Mesenteric fat pad (tissue), 1 donor: ENCODE measurements at regions not wholly inside any gene's neighbourhood (a gene's known extent, or its start where the extent isn't known, plus 50 kb on each side); places are given as distances from the start of the nearest gene placed in this dataset.
"Not testable (repeated sequence)": the region's sequence is repeated elsewhere in the genome, so short reads cannot be mapped to it uniquely, and the experiment has no call there.

Experiments
- DNase-seq: peaks from one replicate; pipeline ENCODE4 v3.0.0-alpha.2; 2020; ENCODE audit warnings: low spot score
- donor health status: DM: yes; HTN: yes; CAD: no.

DNA sequence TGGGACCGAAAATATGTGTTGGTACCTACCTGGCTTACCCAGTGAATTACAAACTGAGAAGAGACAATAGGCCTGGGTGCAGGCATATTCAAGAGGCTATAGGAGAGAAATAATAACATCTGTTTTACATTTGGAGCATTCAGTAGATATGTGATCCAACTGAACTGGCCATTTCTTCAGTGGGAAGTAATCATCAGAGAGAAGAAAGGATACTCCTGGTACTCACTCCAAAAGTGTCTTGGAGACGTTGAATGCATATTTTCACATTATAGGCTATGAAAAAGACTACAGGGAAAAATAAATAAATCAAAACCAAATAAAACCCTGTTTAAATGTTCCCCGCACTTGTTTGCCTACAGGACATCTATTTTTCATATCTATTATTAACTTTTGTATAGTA is 1680.3 kb downstream of the REEP3 start:
- DNase-seq = no peak

DNA sequence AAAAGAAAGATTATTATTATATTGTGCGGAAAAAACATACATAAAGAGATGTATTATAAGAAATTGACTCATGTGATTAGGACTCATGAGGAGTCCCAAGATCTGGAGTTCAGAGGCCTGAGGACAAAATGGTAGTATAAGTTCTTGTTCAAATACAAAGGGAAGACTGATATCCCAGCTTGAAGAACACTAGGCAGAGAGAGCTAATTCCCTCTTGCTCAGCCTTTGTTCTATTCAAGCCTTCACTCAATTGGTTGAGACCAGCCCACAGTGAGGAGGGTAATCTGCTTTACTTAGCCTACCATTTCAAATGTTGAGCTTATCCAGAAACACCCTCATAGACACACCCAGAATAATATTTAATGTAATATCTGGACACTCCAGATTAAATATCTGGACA is 1683.8 kb downstream of the REEP3 start:
- no peak for DNase-seq

DNA sequence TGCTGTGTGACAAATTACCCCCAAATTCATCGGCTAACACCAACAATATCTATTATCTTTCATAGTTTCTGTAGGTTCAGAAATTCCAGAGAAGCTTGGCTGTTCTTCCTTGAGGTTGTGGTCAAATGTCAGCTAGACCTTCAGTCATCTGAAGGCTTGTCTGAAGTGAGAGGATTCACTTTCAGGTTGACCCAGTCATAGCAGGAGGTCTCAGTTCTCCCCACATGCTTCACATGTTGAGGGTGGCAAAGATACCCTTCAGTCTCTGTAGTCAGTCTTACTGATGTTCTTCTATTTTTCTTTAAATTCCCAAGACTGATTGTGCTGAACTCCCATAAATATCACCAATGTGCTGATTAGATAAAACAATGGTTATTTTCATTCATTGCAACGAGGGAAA is 1692.0 kb downstream of the REEP3 start:
- DNase-seq = no peak

DNA sequence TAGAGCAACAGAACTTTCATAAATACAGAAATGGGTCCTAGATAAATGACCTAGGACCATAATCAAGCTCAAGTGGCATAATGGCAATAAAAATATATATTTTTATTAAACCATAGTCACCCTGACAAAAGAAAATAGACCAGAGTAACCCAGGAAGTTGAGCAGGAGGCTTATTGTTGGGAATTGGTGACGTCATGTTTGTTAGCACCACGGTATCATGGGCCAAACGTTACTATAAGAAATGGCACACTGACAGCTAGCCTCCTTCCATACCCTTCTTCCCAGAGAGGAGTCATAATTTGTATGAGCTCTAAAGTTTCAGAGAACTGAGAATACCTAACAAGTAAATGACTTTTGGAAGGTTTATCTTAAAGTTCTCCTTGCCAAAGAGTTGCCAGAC is 1698.2 kb downstream of the REEP3 start:
- DNase-seq = no peak

DNA sequence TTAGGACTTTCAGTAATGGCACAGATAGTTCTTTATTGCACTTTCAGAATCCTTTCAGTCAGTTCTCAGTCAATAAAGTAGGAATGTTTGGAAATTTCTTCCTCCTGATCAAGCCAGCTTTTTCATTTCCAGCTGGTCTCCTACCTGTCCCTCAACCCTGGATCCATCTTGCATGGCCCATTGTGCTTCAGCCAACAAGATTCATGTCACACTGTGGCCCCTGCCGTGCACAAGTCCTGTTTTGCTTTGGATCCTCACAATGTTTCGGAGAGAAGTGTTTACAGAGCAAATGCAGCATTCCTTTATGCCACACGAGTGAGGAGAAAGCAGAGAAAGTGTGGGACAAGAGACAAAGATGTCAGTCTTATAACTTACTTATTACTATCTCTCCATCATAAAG is 1694.7 kb upstream of the LRRTM3 start:
- DNase-seq = no peak

DNA sequence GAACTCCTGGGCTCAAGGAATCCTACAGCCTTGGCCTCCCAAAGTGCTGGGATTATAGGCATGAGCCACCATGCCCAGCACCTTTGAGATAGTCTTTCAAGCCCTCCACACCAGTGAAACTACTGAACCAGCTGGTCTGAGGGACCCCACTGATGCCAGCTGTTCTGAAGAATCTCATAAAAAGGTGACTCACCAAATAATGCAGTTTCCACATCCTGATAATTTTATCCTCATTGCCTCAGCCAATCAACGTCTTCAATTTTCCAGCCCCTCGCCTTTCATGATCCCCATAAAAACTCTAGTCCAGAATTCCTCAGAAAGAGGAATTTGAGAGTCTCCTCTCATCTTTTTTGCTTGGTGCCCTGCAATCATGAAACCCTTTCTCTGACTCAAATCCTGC is 1691.6 kb upstream of the LRRTM3 start:
- DNase-seq = no peak

DNA sequence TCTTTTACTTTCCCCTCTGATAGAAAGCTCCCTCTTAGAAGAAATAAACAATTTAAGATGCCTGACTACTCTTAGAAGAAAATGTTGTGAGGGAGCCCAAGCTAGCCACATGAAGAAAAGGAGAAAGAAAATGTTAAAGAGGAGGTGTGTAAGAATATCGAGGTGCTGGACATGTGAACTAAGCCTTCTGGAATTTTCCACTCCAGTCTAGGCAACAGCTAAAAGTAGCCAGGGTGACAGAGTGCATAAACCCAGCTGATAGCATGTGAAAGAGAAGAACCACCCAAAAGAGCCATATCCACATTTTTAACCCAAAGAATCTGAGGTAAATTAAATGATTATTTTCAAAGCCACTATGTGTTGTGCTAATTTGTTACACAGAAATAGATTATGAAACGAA is 1690.6 kb upstream of the LRRTM3 start:
- DNase-seq = no peak

DNA sequence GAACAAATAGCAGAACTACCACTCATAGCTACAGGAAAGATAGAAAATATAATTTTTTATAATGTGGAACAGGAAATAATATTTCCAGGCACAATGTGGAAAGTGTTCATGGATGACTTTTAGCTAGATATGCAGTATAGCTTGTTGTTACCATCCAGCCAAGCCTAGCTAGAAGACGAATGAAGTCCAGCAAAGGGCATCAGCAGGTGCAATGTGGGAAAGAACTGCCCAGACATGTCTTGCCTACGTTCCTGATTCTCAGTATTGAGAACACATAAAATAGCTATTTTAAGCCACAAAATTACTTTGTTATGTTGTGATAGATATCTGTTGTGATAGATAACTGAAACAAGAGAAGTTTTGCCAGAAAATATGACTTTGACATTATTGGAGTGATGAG is 1690.0 kb upstream of the LRRTM3 start:
- DNase-seq = no peak

DNA sequence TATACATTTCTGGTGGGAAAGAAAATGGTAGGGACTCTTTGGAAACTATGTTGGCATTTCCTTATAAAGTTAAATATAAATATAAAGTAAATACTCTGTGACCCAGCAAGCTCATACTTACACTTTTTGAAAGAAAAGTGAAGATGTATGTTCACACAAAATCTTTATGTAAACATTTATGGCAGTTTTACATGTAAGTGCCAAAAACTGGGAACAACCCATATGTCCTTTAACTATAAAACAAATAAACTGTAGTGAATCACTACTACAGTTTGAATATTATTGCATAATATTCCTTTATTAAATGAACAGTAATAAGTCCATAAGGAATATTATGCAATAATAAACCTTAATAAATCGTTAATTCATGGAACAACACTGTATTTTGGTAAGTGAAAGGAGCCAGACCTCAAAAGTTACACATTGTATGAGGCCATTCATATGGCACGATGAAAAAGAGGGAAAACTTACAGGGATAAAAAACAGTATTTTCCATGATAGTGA is 1660.3 kb upstream of the LRRTM3 start:
- no peak for DNase-seq

DNA sequence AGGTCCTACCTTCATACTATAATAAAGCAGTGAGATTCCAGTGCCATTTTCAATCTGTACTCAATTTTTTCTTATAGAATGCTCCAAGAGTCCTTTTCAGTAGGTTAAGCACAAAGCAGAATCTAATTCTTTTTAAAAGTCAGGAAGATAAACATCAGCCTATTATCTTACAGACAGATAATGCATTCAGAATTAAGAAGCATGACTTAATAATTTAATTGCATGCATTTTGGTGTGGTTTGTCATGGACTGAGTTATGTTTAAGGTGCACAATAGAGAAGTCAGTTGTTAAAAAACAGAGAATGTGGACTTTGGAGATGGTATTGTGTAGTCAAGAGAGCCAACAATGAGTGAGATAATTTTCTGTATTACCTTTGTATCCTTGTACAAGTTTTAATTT is 1656.3 kb upstream of the LRRTM3 start:
- not testable (repeated sequence) for DNase-seq

DNA sequence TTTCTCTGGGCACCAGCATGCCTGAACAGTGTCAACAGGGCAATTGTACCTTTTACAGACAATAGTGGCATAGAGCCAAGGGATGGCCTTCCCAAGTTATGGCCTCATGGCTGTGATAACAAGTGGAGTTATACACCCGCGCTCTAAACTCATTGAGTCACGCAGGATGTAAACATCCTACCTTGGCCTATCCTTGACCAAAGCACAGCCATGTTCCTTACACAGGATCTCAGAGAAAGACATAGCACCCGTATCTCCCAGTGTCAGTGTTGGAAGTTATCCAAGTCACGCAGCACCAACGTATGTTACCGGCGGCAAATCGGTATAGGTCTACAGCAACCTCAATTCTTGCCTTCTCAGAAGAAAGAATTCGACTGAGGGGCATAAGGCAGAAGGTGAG is 1654.9 kb upstream of the LRRTM3 start:
- DNase-seq = no peak

DNA sequence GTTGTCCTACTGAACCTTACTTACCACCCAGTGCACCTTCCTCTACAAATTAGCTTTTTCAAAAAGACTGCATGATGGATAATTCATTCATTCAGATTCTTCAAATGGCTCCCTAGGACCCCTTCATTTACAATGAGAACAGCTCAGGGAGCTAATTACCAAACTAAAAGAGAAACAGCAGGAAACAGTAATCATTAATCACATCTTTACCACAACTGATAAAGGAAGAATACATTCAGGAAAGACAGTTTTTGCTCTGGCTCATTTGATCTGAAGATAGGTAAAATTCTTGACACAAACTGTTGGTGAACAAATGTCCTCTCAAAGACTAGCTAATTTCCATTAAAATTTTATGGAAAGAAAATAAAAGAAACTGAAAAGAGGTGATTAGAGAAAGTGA is 1652.7 kb upstream of the LRRTM3 start:
- no peak for DNase-seq

DNA sequence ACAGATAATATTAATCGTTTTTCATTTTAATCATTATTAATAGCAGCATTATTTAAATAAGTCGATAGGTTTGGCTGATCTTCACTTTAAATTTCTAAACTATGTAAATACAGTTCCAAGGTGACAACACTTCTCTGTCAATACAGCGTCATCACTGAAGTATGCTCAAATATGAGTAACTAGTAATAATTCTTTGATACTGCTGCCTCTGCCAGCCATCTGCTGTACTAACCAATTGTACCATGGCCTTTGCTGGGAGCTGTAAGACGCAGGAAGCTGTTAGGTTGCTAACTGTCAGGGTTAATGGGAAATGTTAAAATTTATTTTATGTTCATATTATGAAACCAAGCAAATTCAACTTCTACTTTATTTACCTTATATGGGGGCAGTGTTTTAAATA is 1650.5 kb upstream of the LRRTM3 start:
- DNase-seq = no peak

DNA sequence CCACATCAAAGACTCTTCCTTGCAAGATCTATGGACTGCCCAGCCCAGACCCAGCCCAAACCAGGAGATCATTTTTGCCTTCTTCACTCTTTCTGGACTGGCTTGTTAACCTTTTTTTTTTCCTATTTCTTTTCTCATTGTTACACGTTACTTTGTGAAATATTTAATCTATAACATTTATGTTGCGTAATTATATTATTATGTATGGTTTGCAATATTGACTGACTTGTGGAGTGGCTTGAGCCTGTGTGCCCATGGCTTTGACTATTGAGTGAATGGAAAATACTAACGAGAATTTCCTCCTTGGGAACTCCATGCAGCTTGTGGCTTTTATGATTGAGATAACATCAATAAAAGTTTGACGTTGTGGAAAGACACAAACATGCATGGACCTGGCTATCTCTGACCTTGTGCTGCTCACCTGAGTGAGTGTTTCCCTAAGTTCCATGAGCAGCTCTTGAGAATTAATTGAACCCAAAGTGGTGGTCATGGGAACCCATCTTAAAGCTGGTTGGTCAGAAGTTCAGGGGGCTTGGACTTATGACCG is 1641.3 kb upstream of the LRRTM3 start:
- DNase-seq = no peak

DNA sequence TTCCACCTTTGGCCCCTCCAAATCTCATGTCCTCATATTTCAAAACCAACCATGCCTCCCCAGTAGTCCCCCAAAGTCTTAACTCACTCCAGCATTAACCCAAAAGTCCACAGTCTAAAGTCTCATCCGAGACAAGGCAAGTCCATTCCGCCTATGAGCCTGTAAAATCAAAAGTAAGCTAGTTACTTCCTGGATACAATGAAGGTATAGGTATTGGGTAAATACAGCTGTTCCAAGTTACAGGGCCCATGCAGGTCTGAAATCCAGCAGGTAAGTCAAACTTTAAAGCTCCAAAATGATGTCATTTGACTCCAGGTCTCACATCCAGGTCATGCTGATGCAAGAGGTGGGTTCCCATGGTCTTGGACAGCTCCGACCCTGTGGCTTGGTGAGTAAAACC is 1640.1 kb upstream of the LRRTM3 start:
- not testable (repeated sequence) for DNase-seq

DNA sequence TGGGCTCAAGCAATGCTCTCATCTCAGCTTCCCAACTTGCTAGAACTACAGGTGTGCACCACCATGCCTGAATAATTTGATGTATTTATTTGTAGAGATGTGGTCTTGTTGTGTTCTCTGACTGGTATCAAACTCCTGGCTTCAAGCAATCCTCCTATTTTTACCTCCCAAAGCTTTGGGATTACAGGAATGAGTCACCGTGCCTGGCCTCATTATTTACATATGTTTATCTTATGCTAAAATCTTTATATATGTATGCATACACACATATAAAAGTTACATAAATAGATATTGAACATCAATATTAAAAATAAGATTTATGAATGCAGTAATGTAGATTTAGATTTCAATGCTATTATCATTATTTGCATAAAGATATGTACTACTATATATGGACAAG is 1634.5 kb upstream of the LRRTM3 start:
- DNase-seq = no peak

DNA sequence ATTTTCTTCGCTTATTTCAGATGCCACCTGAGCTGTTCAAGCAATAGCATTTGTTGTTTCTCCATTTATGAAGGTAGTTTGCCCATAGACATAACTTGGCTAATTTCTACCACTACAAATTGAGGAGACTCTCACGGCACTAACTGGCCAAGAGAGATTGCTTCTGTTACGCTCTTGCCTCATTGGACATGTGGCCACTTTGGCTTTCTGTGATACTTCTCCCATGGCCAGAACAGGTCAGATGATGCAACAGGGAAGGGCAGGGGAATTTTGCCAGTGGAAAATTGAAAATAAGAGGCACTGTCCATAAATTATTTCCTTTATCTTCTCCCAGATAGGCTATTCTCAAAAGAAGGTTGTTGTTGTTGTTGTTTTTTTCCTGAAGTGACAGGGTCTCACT is 1633.3 kb upstream of the LRRTM3 start:
- DNase-seq = no peak

DNA sequence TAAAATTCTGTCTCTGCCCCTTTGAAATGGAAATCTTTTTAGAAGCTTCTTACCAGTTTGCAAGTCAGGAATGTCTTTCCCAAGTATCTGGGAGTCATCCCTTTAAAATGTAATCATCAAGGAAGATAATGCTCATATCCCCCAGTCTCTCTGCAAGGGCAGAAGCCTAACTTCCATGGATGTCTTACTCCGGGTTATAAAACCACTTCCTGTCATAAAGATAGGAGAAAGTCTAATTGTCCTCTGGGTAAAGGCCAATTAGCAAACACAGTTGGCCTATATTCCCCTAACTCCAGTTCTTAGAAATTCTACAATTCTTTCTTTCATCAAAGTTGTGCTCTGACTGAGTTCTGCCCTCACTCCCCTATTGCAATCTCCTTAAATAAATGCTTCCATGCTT is 1631.5 kb upstream of the LRRTM3 start:
- no peak for DNase-seq

DNA sequence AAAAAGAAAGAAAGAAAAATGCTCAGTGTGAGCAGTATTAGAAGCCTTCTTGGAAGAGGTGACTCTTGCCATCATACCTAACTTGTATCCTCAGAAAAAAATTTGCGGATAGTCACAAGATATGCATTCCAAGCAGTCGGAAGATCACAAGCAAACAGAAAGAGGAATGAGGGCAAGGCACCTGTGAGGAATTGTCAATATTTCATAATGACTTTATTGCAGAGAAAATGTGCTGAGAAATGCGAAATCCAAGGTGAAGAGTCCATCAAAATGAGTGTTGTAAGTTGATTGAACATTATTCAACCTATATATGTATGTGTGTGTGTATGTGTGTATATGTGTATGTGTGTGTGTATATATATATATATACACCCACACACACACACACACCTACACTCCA is 1624.7 kb upstream of the LRRTM3 start:
- DNase-seq = no peak

DNA sequence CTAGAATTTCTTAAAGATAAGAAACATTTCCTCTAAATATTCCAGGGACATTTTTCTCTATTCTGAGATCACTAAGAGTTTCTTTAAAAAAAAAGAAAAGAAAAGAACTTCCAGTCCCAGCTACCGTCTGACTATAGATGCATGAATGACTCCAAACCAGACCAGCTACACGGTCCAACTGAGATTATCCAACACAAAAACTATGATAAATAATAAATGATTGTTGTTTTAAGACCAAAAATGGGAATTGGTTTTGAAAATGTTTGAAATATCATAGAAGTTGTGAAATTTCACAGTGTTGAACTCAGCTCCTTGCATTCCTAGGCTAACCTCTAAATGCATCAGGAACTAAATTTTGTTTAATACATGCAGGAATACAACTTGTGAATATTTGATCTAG is 1619.6 kb upstream of the LRRTM3 start:
- DNase-seq = no peak

DNA sequence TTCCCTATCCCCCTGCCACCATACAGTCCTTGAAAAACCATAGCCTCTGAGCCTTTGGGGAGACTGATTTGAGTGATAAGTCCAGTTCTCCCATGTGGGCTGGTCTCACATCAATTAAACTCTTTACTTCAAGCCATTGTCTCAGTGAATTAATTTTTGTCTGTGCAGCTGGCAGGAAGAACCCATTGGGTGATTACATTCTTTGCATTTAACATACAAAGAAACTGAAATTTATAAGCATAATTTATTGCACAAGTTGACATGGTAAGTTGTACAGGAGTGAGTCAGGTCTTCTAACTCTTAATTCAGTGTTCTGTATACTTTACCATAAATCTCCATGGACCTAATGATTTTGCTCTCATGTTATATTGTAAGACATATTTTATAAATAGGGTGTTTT is 1613.0 kb upstream of the LRRTM3 start:
- DNase-seq = no peak

DNA sequence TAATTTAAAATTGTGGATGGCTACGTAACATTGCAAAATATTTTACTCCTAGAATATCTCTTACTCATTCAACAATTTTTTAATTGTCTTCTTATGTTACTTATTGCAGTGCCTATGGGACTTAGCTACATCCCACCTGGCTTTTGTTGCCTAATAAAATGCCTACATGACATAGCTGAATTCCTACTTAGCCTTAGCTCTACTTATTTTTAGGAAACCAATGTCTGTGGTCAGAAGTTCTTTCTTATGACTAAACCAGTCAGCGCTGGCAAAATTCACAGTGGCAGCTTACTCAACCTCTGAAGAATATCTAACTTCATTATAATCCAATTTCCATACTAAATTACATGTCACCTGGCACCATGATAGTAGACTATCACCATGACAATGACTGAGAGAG is 1612.4 kb upstream of the LRRTM3 start:
- no peak for DNase-seq

DNA sequence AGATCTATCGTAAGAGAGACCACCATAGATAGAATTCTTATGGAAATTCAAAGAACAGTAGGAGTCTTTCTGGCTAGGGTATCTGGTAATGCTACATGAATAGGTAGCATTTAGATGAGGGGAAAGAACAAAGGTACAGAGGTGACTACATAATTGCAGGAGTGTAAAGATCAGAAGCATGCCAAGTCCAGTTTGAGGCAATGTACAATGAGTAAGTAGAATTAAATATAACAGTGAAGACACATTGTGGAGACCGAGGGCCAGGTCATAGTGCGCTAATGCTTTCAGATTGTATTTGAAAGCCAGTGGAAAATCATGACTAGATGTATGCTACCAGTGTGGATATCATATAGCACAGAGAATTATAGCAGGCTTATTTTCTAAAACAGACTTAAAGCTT is 1611.6 kb upstream of the LRRTM3 start:
- no peak for DNase-seq

DNA sequence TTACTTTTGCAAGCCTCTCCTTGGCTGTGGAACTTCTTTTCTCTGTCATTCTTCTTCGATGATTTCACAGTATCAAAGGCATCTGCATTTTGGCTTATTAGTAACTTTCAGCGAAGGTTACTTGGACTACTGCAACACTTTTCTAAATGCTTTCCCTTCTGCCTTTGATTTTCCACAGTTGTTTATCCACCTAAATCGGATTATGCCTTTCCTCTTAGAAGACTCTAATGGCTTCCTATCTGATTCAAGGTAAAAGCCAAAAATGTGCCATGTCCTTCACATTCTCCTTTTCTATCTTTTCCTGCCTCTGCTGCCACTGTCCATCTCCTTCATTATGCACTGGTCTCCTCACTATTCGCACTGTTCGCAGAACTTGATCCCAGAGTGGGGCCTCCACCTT is 1606.3 kb upstream of the LRRTM3 start:
- DNase-seq = no peak
